Lower leg skin (tissue), 3 donors: ENCODE measurements at regions not wholly inside any gene's neighbourhood (a gene's known extent, or its start where the extent isn't known, plus 50 kb on each side); places are given as distances from the start of the nearest gene placed in this dataset.

Source experiments
- CTCF ChIP-seq, 3 donors: fragments of 450-650 bp; IDR thresholded peaks; one replicate each; pipeline ENCODE4 v1.5.1; 2016; ENCODE audit warnings: antibody characterized with exemption in 3 of 3, mild to moderate bottlenecking in 3 of 3, moderate library complexity in 2 of 3
- POLR2A ChIP-seq, 2 donors: fragments of 450-650 bp; IDR thresholded peaks; one replicate each; pipeline ENCODE4 v1.6.1; 2016 to 2017; ENCODE audit warnings: antibody characterized with exemption in 2 of 2, mild to moderate bottlenecking in 1 of 2, moderate library complexity in 1 of 2

GRCh38 chr12:25702553-25702952 lies 149.5 kb upstream of the LMNTD1 start:
- no peak for TF ChIP-seq CTCF (IDR thresholded peaks at IDR 0.05)
- no peak for TF ChIP-seq POLR2A (IDR thresholded peaks at IDR 0.05)
